ENCODE measurements at regions not wholly inside any gene's neighbourhood (a gene's known extent, or its start where the extent isn't known, plus 50 kb on each side); places are given as distances from the start of the nearest gene placed in this dataset.

DNA sequence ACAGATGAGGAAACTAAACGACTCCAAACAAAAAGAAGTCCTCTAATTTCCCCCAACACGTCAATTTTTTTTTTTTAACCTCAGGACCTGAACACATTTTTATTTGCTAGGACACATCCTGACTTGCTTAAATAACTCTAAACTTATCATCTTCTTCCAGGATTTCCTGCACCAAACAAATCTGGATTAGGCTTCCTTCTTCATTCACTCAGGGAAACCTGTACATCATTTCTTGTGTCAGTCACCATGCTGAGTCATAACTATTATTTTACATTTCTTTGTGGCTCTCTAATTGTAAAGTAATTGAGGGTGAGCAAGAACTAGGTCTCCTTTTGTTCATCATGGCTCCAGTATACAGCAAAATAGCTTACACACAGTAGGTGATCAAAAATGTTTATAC lies 433.4 kb upstream of the GBE1 start:
- DNase-seq (ENCODE audit: extremely low read depth, low read depth) = no peak
- H3K4me3 ChIP-seq (replicated peaks; ENCODE audit: low read depth, low read length) = no peak overlapping the region
- TF ChIP-seq, protein P1, sequence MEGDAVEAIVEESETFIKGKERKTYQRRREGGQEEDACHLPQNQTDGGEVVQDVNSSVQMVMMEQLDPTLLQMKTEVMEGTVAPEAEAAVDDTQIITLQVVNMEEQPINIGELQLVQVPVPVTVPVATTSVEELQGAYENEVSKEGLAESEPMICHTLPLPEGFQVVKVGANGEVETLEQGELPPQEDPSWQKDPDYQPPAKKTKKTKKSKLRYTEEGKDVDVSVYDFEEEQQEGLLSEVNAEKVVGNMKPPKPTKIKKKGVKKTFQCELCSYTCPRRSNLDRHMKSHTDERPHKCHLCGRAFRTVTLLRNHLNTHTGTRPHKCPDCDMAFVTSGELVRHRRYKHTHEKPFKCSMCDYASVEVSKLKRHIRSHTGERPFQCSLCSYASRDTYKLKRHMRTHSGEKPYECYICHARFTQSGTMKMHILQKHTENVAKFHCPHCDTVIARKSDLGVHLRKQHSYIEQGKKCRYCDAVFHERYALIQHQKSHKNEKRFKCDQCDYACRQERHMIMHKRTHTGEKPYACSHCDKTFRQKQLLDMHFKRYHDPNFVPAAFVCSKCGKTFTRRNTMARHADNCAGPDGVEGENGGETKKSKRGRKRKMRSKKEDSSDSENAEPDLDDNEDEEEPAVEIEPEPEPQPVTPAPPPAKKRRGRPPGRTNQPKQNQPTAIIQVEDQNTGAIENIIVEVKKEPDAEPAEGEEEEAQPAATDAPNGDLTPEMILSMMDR (IDR thresholded peaks at IDR 0.05; ENCODE audit: low read depth, low read length, missing control alignments) = no peak

DNA sequence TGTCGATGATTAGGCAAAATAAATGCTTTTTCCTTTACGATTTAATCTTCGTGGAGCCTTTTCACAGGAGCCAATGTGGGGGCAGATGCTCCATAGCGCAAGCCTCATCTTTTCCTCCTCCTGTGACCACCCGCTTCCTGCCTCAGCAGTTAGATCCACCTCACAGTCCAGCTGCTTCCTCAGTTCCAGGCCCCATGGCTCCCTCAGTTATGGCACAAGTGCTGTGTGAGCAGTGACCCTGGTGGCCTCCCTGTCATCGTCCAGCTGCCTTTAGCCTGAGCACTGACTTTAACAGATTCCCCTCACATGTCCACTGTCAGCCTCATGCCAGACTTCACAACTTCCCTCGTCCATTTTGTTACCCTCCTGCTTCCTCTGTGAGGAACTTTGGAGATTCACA lies 424.6 kb upstream of the GBE1 start:
- DNase-seq (ENCODE audit: extremely low read depth, low read depth) = no peak
- TF ChIP-seq, protein P1 (IDR thresholded peaks at IDR 0.05; ENCODE audit: low read depth, low read length, missing control alignments) = no peak
- H3K4me3 ChIP-seq (replicated peaks; ENCODE audit: low read depth, low read length) = no peak overlapping the region

DNA sequence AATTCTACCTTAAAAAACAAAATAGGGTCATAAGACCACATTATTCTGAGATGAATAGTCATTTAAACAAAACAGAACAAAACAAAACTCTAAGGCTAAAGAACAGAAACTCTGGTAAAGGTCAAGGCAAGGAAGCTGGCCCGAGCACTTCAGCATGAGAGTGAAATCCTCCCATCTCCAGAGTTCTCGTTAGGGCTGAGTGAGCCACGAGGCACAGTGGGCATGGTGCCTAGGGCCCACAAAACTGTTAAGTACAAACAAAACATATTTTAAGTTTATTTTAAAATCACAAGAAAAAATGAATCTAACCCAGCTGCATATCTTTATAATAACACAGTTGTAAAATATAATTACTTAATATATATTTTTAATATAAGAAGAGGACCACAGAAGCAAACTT lies 417.8 kb upstream of the GBE1 start:
- no peak for DNase-seq (ENCODE audit: extremely low read depth, low read depth)
- no peak overlapping the region for H3K4me3 ChIP-seq (replicated peaks; ENCODE audit: low read depth, low read length)
- TF ChIP-seq, protein P1 (IDR thresholded peaks at IDR 0.05; ENCODE audit: low read depth, low read length, missing control alignments) = no peak

DNA sequence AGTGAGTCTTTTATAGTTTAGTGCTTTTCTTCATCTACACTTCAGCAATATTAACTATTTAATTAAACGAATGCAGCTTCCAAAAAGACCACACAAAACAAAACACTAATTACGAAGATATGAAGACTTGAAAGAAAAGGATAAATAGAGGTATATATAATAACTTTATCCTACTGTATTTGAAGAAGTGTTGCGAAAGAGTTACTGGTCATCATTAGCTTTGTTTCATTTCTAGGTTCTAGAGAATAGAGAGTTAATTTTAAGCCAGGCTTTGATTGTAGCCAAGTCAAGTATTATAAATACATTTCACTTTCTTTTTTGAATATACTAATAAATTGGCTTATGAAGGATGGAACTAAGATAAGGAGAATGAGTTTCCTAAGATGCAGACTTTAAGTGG lies 416.8 kb upstream of the GBE1 start:
- TF ChIP-seq, protein P1 (IDR thresholded peaks at IDR 0.05; ENCODE audit: low read depth, low read length, missing control alignments) = no peak
- no peak overlapping the region for H3K4me3 ChIP-seq (replicated peaks; ENCODE audit: low read depth, low read length)
- DNase-seq (ENCODE audit: extremely low read depth, low read depth) = no peak

DNA sequence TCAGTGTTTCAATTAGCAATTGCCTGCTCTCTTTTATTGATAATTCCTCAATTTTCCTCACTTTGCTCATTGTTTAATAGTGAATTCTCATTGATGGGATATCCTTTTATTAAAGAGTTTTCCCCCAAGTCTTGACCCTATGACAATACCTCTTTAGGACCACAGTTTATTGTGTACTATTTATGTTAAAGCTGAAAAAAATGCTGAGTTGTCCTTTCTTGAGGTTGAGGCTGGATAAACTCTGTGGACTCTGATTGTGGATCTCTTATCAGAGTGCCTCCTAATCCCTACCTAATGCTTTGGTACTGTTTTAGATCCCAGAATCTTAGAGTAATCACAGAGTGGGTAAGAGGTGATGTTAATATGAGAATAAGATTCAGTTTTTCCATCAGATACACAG lies 416.3 kb upstream of the GBE1 start:
- DNase-seq (ENCODE audit: extremely low read depth, low read depth) = no peak
- TF ChIP-seq, protein P1 (IDR thresholded peaks at IDR 0.05; ENCODE audit: low read depth, low read length, missing control alignments) = no peak
- no peak overlapping the region for H3K4me3 ChIP-seq (replicated peaks; ENCODE audit: low read depth, low read length)

DNA sequence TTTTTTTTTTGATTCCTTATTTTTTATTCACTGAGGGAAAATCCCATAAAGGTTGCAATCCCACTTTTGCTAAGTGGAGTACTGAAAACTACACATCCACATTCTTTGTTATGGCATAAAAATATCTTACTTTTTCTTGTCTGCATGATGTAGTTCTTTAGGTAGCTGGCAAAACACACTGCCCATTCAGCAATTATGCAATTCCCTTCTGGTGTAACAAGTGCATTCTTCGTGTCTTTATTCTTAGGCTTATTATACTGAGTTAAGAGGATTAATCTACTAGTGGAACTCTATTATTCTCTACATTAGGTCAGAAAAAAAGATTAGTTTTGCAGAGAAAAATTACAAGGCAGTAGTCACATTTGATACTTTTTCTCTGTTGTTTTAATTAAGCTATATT lies 403.8 kb upstream of the GBE1 start:
- no peak for DNase-seq (ENCODE audit: extremely low read depth, low read depth)
- no peak overlapping the region for H3K4me3 ChIP-seq (replicated peaks; ENCODE audit: low read depth, low read length)
- TF ChIP-seq, protein P1 (IDR thresholded peaks at IDR 0.05; ENCODE audit: low read depth, low read length, missing control alignments) = no peak

DNA sequence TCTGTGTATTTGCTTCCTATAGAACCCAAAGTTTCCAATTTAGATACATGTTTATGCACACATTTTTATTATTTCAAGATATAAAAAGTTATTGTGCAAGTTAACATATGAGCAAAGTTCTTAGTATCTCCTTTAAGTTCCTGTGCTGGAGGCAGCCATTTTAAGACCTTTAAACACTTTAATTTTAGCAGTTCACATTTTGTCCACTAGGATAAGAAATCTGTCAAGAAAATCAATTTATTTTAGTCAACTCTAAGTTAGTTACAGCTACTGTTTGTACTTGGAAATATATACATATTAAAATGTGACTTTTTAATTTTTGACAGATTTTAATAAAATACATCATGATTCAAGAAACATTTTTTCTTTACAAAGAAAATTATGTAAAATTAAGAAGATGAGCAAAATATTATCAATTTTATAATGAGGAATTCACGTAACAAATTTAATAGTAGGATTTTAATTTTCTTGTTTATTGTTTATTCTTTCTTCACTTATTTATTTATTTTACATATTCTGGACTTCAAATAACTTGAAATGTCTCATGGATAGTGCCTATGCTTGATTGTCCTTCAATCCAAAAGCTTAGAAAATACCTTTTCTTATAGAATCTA lies 402.6 kb upstream of the GBE1 start:
- TF ChIP-seq, protein P1 (IDR thresholded peaks at IDR 0.05; ENCODE audit: low read depth, low read length, missing control alignments) = no peak
- no peak overlapping the region for H3K4me3 ChIP-seq (replicated peaks; ENCODE audit: low read depth, low read length)
- DNase-seq (ENCODE audit: extremely low read depth, low read depth) = no peak

Data from HFF-Myc (cell line).